ENCODE measurements at regions not wholly inside any gene's neighbourhood (a gene's known extent, or its start where the extent isn't known, plus 50 kb on each side); places are given as distances from the start of the nearest gene placed in this dataset.
"Not testable (repeated sequence)": the region's sequence is repeated elsewhere in the genome, so short reads cannot be mapped to it uniquely, and the experiment has no call there.

DNA sequence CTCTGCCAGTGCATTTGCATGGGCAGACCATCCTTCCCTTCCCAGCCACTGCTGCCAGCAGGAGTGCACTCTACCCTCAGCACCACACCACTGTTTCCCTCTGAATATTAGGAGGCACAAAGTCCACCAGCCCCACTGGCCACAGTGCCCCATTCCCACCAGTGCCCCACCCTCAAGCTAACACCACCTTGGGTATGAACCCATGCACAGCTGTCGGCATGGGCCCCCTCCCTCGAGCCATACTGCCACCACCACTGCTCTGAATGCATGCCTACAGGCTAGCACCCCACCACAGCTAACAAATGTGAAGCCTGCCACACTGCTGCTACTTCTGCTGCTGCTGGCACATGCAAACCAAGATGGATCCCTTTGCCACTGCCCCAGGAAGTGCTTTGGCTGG, 810.4 kb downstream of the TRAM1L1 start:
- no peaks in the 10 kb centered on the region for H3K36me3 ChIP-seq (ENCODE audit: low read depth)
- no peak overlapping the region for H3K4me3 ChIP-seq (ENCODE audit: severe bottlenecking)
- DNase-seq (ENCODE audit: low spot score) (no peak), ATAC-seq (ENCODE audit: low read depth) (no peak)
- no peaks in the 10 kb centered on the region for H3K4me1 ChIP-seq (ENCODE audit: insufficient read depth, poor library complexity, severe bottlenecking)
- H3K9me3 ChIP-seq (ENCODE audit: severe bottlenecking): no peaks in the 10 kb centered on the region
- no peak overlapping the region for H3K27ac ChIP-seq (ENCODE audit: poor library complexity, severe bottlenecking)
- TF ChIP-seq, protein P1, sequence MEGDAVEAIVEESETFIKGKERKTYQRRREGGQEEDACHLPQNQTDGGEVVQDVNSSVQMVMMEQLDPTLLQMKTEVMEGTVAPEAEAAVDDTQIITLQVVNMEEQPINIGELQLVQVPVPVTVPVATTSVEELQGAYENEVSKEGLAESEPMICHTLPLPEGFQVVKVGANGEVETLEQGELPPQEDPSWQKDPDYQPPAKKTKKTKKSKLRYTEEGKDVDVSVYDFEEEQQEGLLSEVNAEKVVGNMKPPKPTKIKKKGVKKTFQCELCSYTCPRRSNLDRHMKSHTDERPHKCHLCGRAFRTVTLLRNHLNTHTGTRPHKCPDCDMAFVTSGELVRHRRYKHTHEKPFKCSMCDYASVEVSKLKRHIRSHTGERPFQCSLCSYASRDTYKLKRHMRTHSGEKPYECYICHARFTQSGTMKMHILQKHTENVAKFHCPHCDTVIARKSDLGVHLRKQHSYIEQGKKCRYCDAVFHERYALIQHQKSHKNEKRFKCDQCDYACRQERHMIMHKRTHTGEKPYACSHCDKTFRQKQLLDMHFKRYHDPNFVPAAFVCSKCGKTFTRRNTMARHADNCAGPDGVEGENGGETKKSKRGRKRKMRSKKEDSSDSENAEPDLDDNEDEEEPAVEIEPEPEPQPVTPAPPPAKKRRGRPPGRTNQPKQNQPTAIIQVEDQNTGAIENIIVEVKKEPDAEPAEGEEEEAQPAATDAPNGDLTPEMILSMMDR (IDR thresholded peaks at IDR 0.05; ENCODE audit: poor library complexity, severe bottlenecking): no peak
- no peaks in the 10 kb centered on the region for H3K27me3 ChIP-seq (ENCODE audit: insufficient read depth, poor library complexity, severe bottlenecking)

DNA sequence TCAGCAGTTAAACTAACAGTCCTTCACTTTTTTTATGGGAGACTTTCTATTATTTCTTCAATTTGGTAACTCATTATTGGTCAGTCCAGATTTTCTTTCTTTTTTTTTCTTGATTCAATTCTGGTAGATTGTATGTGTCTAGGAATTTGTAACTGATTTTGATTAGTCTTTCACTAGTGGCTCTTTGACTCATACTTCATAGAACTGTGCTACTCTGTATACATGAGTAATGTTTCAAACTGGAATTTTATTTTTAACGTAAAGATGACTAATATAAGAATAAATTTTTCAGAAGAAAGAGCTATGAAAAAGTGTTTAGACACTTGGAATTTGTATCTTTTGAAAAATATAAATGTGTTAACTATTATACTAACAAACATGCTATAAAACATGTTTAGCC, 813.0 kb downstream of the TRAM1L1 start:
- no peak for ATAC-seq (ENCODE audit: low read depth)

GRCh38 chr4:116260931-116261330, 824.4 kb downstream of the TRAM1L1 start:
- not testable (repeated sequence) for H3K27ac ChIP-seq (ENCODE audit: poor library complexity, severe bottlenecking); H3K36me3 ChIP-seq (ENCODE audit: low read depth); H3K4me1 ChIP-seq (ENCODE audit: insufficient read depth, poor library complexity, severe bottlenecking)

More for the DNA sequence above, 813.0 kb downstream of the TRAM1L1 start:
- no peaks in the 10 kb centered on the region for H3K27me3 ChIP-seq (ENCODE audit: insufficient read depth, poor library complexity, severe bottlenecking)
- no peak overlapping the region for H3K4me3 ChIP-seq (ENCODE audit: severe bottlenecking)
- no peaks in the 10 kb centered on the region for H3K4me1 ChIP-seq (ENCODE audit: insufficient read depth, poor library complexity, severe bottlenecking)
- no peak overlapping the region for H3K27ac ChIP-seq (ENCODE audit: poor library complexity, severe bottlenecking)
- DNase-seq (ENCODE audit: low spot score): no peak
- no peaks in the 10 kb centered on the region for H3K9me3 ChIP-seq (ENCODE audit: severe bottlenecking)
- H3K36me3 ChIP-seq (ENCODE audit: low read depth): no peaks in the 10 kb centered on the region
- TF ChIP-seq, protein P1 (IDR thresholded peaks at IDR 0.05; ENCODE audit: poor library complexity, severe bottlenecking): no peak

DNA sequence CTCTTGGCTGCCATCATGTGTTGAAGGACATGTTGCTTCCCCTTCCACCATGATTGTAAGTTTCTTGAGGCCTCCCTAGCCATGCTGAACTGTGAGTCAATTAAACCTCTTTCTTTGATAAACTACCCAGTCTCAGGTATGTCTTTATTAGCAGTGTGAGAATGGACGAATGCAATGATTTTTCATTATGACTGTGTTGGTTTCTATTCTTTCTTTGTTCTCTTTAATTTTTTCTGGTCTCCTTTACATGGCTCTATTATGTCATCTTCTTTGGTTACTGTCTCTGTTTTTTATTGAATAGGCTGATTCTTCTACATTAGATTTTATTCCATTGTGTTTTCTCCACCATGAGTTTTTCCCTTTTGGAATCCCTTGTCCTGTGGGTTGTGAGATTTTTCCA, 840.6 kb downstream of the TRAM1L1 start:
- no peak overlapping the region for H3K27ac ChIP-seq (ENCODE audit: poor library complexity, severe bottlenecking)
- H3K4me3 ChIP-seq (ENCODE audit: severe bottlenecking): no peak overlapping the region
- no peaks in the 10 kb centered on the region for H3K9me3 ChIP-seq (ENCODE audit: severe bottlenecking)
- H3K4me1 ChIP-seq (ENCODE audit: insufficient read depth, poor library complexity, severe bottlenecking): no peaks in the 10 kb centered on the region
- ATAC-seq (ENCODE audit: low read depth): no peak
- H3K27me3 ChIP-seq (ENCODE audit: insufficient read depth, poor library complexity, severe bottlenecking): no peaks in the 10 kb centered on the region
- no peak for DNase-seq (ENCODE audit: low spot score)
- no peaks in the 10 kb centered on the region for H3K36me3 ChIP-seq (ENCODE audit: low read depth)
- TF ChIP-seq, protein P1 (IDR thresholded peaks at IDR 0.05; ENCODE audit: poor library complexity, severe bottlenecking): no peak

More at GRCh38 chr4:116260931-116261330, 824.4 kb downstream of the TRAM1L1 start:
- not testable (repeated sequence) for ATAC-seq (ENCODE audit: low read depth); H3K9me3 ChIP-seq (ENCODE audit: severe bottlenecking); DNase-seq (ENCODE audit: low spot score); H3K4me3 ChIP-seq (ENCODE audit: severe bottlenecking); H3K27me3 ChIP-seq (ENCODE audit: insufficient read depth, poor library complexity, severe bottlenecking)

GRCh38 chr4:116243431-116243830, 841.9 kb downstream of the TRAM1L1 start:
- no peaks in the 10 kb centered on the region for H3K27me3 ChIP-seq (ENCODE audit: insufficient read depth, poor library complexity, severe bottlenecking)
- H3K27ac ChIP-seq (ENCODE audit: poor library complexity, severe bottlenecking): no peak overlapping the region
- ATAC-seq (ENCODE audit: low read depth) (no peak), DNase-seq (ENCODE audit: low spot score) (no peak)
- no peak overlapping the region for H3K4me3 ChIP-seq (ENCODE audit: severe bottlenecking)
- H3K9me3 ChIP-seq (ENCODE audit: severe bottlenecking): no peaks in the 10 kb centered on the region
- no peaks in the 10 kb centered on the region for H3K4me1 ChIP-seq (ENCODE audit: insufficient read depth, poor library complexity, severe bottlenecking)
- H3K36me3 ChIP-seq (ENCODE audit: low read depth): no peaks in the 10 kb centered on the region
- TF ChIP-seq, protein P1 (IDR thresholded peaks at IDR 0.05; ENCODE audit: poor library complexity, severe bottlenecking): no peak
